ENCODE measurements at regions not wholly inside any gene's neighbourhood (a gene's known extent, or its start where the extent isn't known, plus 50 kb on each side); places are given as distances from the start of the nearest gene placed in this dataset.

- TF ChIP-seq CTCF (IDR thresholded peaks at IDR 0.05; ENCODE audit: low read length): no peak
- TF ChIP-seq EZH2 (IDR thresholded peaks at IDR 0.05; ENCODE audit: borderline replicate concordance, low read length): no peak
Measured at GRCh38 chr10:78846760-78847159, 222.0 kb upstream of the ZMIZ1 start.
